MM.1S (cell line): ENCODE measurements at regions not wholly inside any gene's neighbourhood (a gene's known extent, or its start where the extent isn't known, plus 50 kb on each side); places are given as distances from the start of the nearest gene placed in this dataset.

Experiments used
- CTCF ChIP-seq: fragments of 300-600 bp; sonication (generic); IDR thresholded peaks from 2 replicates; pipeline ENCODE4 v1.5.1; 2016; ENCODE audit warnings: antibody characterized with exemption, low read length, mixed read lengths
- EZH2 ChIP-seq: fragments of 300-600 bp; sonication (generic); optimal IDR thresholded peaks from 2 replicates; pipeline ENCODE3; 2017; ENCODE audit warnings: low read depth, mild to moderate bottlenecking, antibody characterized with exemption, low read length, mixed read lengths

GRCh38 chr3:17935222-17935621 lies 192.8 kb upstream of the TBC1D5 start:
- TF ChIP-seq CTCF (no peak), EZH2 (no peak)
